Endothelial cell of umbilical vein (primary cell): ENCODE measurements at regions not wholly inside any gene's neighbourhood (a gene's known extent, or its start where the extent isn't known, plus 50 kb on each side); places are given as distances from the start of the nearest gene placed in this dataset.

Source experiments
- BruUV-seq: library from RNA; stranded (reverse); fragments of 400-500 nt; replicated peaks from 2 replicates; lab custom pipeline; 2021; lab: Mats Ljungman, UMichigan
- CTCF ChIA-PET: fragments of 300-600, 350-600 bp; sonication (Branson Sonifier 250); formaldehyde crosslinking; loops from one replicate; lab custom pipeline; 2021; ENCODE audit warnings: antibody characterized with exemption, inconsistent platforms; lab: Charles Lee
- POLR2A ChIA-PET: fragments of 300-600, 350-600 bp; sonication (Branson Sonifier 250); formaldehyde crosslinking; loops from one replicate; lab custom pipeline; 2021; ENCODE audit warnings: antibody characterized with exemption, inconsistent platforms; lab: Charles Lee
- DNase-seq: peaks from one replicate; pipeline ENCODE4 v3.0.0-alpha.2; 2011; ENCODE audit warnings: low read depth, low spot score
- FAIRE-seq: peaks from 2 replicates; lab custom pipeline; 2011; peaks lifted over from hg19 to GRCh38; lab: Jason Lieb, UNC
- H2AFZ ChIP-seq: 2 replicates; pipeline ENCODE4 v1.6.0; 2012; ENCODE audit warnings: low read depth, low read length, control low read depth, inconsistent platforms
- H3K27ac ChIP-seq: 2 replicates; pipeline ENCODE4 v1.5.1; 2011; ENCODE audit warnings: low read depth, mild to moderate bottlenecking, control low read depth, low read length, moderate library complexity; ENCODE audit not compliant: insufficient read depth
- H3K27me3 ChIP-seq, 2 experiments: 2 replicates each; pipeline versions ENCODE4 v1.6.0 to v1.6.1; 2011; ENCODE audit warnings: low read length in 2 of 2, mixed read lengths in 1 of 2; ENCODE audit not compliant: control insufficient read depth in 2 of 2, insufficient read depth in 2 of 2
- H3K36me3 ChIP-seq, 2 experiments: 2 replicates in 1 of 2; 3 replicates in 1 of 2; pipeline ENCODE4 v1.5.1; 2011; ENCODE audit warnings: low read length in 2 of 2, mild to moderate bottlenecking in 1 of 2, moderate library complexity in 1 of 2; ENCODE audit not compliant: control insufficient read depth in 2 of 2, insufficient read depth in 2 of 2; ENCODE audit errors: extremely low read depth in 1 of 2
- H3K4me1 ChIP-seq: 3 replicates; pipeline ENCODE4 v1.5.1; 2011; ENCODE audit warnings: mild to moderate bottlenecking, low read length; ENCODE audit not compliant: control insufficient read depth, insufficient read depth; ENCODE audit errors: extremely low read depth
- H3K4me2 ChIP-seq: 2 replicates; pipeline ENCODE4 v1.6.1; 2011; ENCODE audit warnings: low read length, control low read depth, mixed read lengths; ENCODE audit not compliant: insufficient read depth
- H3K4me3 ChIP-seq, 3 experiments: fragments of 200-600 bp in 1 of 3; sonication (generic), shearing (Covaris generic) in 1 of 3; replicated peaks in 1 of 3; 2 replicates each; pipeline ENCODE4 v1.5.1; 2011 to 2016; ENCODE audit warnings: control low read depth in 3 of 3, low read length in 3 of 3, mild to moderate bottlenecking in 2 of 3, inconsistent platforms in 1 of 3, low read depth in 1 of 3, moderate library complexity in 1 of 3; ENCODE audit not compliant: insufficient read depth in 1 of 3
- H3K79me2 ChIP-seq: 2 replicates; pipeline ENCODE4 v1.6.0; 2012; ENCODE audit warnings: low read length, inconsistent platforms; ENCODE audit not compliant: control insufficient read depth, insufficient read depth
- H3K9ac ChIP-seq: replicated peaks from 2 replicates; pipeline ENCODE3; 2011; ENCODE audit warnings: low read length, control low read depth; ENCODE audit not compliant: insufficient read depth; ENCODE audit errors: extremely low read depth
- H3K9me1 ChIP-seq: replicated peaks from 3 replicates; pipeline ENCODE4 v1.6.0; 2011; ENCODE audit warnings: mild to moderate bottlenecking, low read length; ENCODE audit not compliant: control insufficient read depth, insufficient read depth; ENCODE audit errors: extremely low read depth
- H3K9me3 ChIP-seq: replicated peaks from 2 replicates; pipeline ENCODE4 v1.5.1; 2012; ENCODE audit warnings: low read length, inconsistent platforms; ENCODE audit not compliant: control insufficient read depth, insufficient read depth
- H4K20me1 ChIP-seq: replicated peaks from 2 replicates; pipeline ENCODE3; 2011; ENCODE audit warnings: mild to moderate bottlenecking, low read length; ENCODE audit not compliant: control insufficient read depth, insufficient read depth; ENCODE audit errors: extremely low read depth
- EZH2 ChIP-seq: IDR thresholded peaks from 2 replicates; pipeline ENCODE4 v1.6.1; 2012; ENCODE audit warnings: borderline replicate concordance, low read depth, mild to moderate bottlenecking, moderate library complexity, low read length, inconsistent platforms; ENCODE audit not compliant: severe bottlenecking
- FOS ChIP-seq: IDR thresholded peaks from 2 replicates; pipeline ENCODE4 v1.6.1; 2011; ENCODE audit warnings: mild to moderate bottlenecking, low read length, moderate library complexity, borderline replicate concordance; ENCODE audit not compliant: insufficient read depth
- GATA2 ChIP-seq: IDR thresholded peaks from 2 replicates; pipeline ENCODE4 v1.7.0; 2011; ENCODE audit warnings: low read depth, mild to moderate bottlenecking, moderate library complexity, mixed read lengths, low read length; ENCODE audit not compliant: insufficient read length, insufficient read depth
- JUN ChIP-seq: IDR thresholded peaks from 2 replicates; pipeline ENCODE4 v1.6.1; 2011; ENCODE audit warnings: borderline replicate concordance, low read depth; ENCODE audit not compliant: insufficient read length, insufficient read depth
- MYC ChIP-seq: IDR thresholded peaks from one replicate; pipeline ENCODE4 v1.6.1; 2011; ENCODE audit warnings: mild to moderate bottlenecking, low read depth, low read length
- POLR2A ChIP-seq: IDR thresholded peaks from 2 replicates; pipeline ENCODE4 v1.6.1; 2012; ENCODE audit warnings: low read depth, mild to moderate bottlenecking, control low read depth, low read length
- POLR2AphosphoS5 ChIP-seq: IDR thresholded peaks from 2 replicates; pipeline ENCODE4 v1.6.1; 2012; ENCODE audit warnings: low read depth, mild to moderate bottlenecking, control low read depth, low read length, moderate library complexity; ENCODE audit not compliant: insufficient read depth
- dilution Hi-C: fragments of 300-500 bp; cut with MboI; formaldehyde crosslinking; loops from one replicate; pipeline ENCODE4 v1.15.0; 2019; ENCODE audit warnings: low sequenced_read_pairs; ENCODE audit not compliant: extremely low pct_ligation_motif_present
- intact Hi-C: fragments of 100-400 bp; cut with micrococcal nuclease; formaldehyde crosslinking; loops from one replicate; pipeline ENCODE4 v1.10.0; 2022
- TF ChIP-seq, protein P1 (sequence below), 2 donors: IDR thresholded peaks; 1 replicate in 1 of 2; 2 replicates in 1 of 2; pipeline ENCODE4 v1.5.1; 2011; ENCODE audit warnings: low read length in 2 of 2, mild to moderate bottlenecking in 2 of 2, moderate library complexity in 2 of 2, control low read depth in 1 of 2, inconsistent platforms in 1 of 2, low read depth in 1 of 2; ENCODE audit not compliant: insufficient read depth in 1 of 2; ENCODE audit errors: extremely low read depth in 1 of 2
- TF ChIP-seq, protein P2 (sequence below): IDR thresholded peaks from 2 replicates; pipeline ENCODE4 v1.6.1; 2011; ENCODE audit not compliant: insufficient read depth, insufficient read length

- CTCF ChIA-PET, result no interaction called here
- FAIRE-seq, result no peak
- TF ChIP-seq, protein P1, sequence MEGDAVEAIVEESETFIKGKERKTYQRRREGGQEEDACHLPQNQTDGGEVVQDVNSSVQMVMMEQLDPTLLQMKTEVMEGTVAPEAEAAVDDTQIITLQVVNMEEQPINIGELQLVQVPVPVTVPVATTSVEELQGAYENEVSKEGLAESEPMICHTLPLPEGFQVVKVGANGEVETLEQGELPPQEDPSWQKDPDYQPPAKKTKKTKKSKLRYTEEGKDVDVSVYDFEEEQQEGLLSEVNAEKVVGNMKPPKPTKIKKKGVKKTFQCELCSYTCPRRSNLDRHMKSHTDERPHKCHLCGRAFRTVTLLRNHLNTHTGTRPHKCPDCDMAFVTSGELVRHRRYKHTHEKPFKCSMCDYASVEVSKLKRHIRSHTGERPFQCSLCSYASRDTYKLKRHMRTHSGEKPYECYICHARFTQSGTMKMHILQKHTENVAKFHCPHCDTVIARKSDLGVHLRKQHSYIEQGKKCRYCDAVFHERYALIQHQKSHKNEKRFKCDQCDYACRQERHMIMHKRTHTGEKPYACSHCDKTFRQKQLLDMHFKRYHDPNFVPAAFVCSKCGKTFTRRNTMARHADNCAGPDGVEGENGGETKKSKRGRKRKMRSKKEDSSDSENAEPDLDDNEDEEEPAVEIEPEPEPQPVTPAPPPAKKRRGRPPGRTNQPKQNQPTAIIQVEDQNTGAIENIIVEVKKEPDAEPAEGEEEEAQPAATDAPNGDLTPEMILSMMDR (IDR thresholded peaks at IDR 0.05; ENCODE audit: extremely low read depth in 1 of 2, insufficient read depth in 1 of 2, low read depth in 1 of 2, low read length in 2 of 2), result no peak
- no peak for TF ChIP-seq FOS
Observed at GRCh38 chr1:74895411-74895810, 162.5 kb downstream of the TYW3 start.

GRCh38 chr1:74908131-74908530 is 175.2 kb downstream of the TYW3 start:
- no peak overlapping the region for H2AFZ ChIP-seq
- H3K27ac ChIP-seq, result no peak overlapping the region
- no peak overlapping the region for H3K9ac ChIP-seq
- no peak for FAIRE-seq
- H3K79me2 ChIP-seq, result no peaks in the 10 kb centered on the region
- dilution Hi-C loops, result no loop called here
- H3K4me1 ChIP-seq, result no peaks in the 10 kb centered on the region
- ChIA-PET POLR2A (no interaction called here), CTCF (no interaction called here)
- no peak overlapping the region for H3K4me3 ChIP-seq
- no peaks in the 10 kb centered on the region for H3K36me3 ChIP-seq
- no peaks in the 10 kb centered on the region for H3K9me1 ChIP-seq
- intact Hi-C loops, result no loop called here
- BruUV-seq, result no TSS peak
- H4K20me1 ChIP-seq, result no peaks in the 10 kb centered on the region
- TF ChIP-seq, protein P1 (IDR thresholded peaks at IDR 0.05; ENCODE audit: extremely low read depth in 1 of 2, insufficient read depth in 1 of 2, low read depth in 1 of 2, low read length in 2 of 2), result no peak
- TF ChIP-seq, protein P2, sequence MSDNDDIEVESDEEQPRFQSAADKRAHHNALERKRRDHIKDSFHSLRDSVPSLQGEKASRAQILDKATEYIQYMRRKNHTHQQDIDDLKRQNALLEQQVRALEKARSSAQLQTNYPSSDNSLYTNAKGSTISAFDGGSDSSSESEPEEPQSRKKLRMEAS, result no peak
- no peak for TF ChIP-seq GATA2
- no peak for TF ChIP-seq JUN
- no peak for TF ChIP-seq POLR2AphosphoS5
- no peak for TF ChIP-seq POLR2A
- TF ChIP-seq EZH2, result no peak
- TF ChIP-seq FOS, result no peak
- TF ChIP-seq MYC, result no peak
- no peaks in the 10 kb centered on the region for H3K9me3 ChIP-seq
- H3K4me2 ChIP-seq, result no peak overlapping the region
- no peak for DNase-seq
- no peaks in the 10 kb centered on the region for H3K27me3 ChIP-seq

More at GRCh38 chr1:74895411-74895810, 162.5 kb downstream of the TYW3 start:
- POLR2A ChIA-PET, result no interaction called here
- Histone ChIP-seq H3K9ac (no peak overlapping the region), H3K9me1 (no peaks in the 10 kb centered on the region), H4K20me1 (no peaks in the 10 kb centered on the region), H3K4me1 (no peaks in the 10 kb centered on the region), H2AFZ (no peak overlapping the region), H3K4me3 (no peak overlapping the region), H3K27me3 (no peaks in the 10 kb centered on the region), H3K27ac (no peak overlapping the region), H3K4me2 (no peak overlapping the region), H3K79me2 (no peaks in the 10 kb centered on the region), H3K36me3 (no peaks in the 10 kb centered on the region), H3K9me3 (no peaks in the 10 kb centered on the region)
- dilution Hi-C loops, result no loop called here
- intact Hi-C loops, result no loop called here
- DNase-seq, result no peak
- no TSS peak for BruUV-seq
